Smooth muscle cell (in vitro differentiated cells): ENCODE measurements at regions not wholly inside any gene's neighbourhood (a gene's known extent, or its start where the extent isn't known, plus 50 kb on each side); places are given as distances from the start of the nearest gene placed in this dataset.

ENCODE experiments used
- DNase-seq: peaks from one replicate; lab custom pipeline; 2025; ENCODE audit not compliant: unreplicated experiment; lab: John Stamatoyannopoulos, UW
- H2AFZ ChIP-seq: fragments of 200-600 bp; sonication (generic); 2 replicates; pipeline ENCODE4 v1.6.0; 2016; ENCODE audit warnings: antibody characterized with exemption, low read depth, mild to moderate bottlenecking
- H3F3A ChIP-seq: fragments of 200-600 bp; sonication (generic); 2 replicates; pipeline ENCODE4 v1.6.0; 2017; ENCODE audit warnings: antibody characterized with exemption, low read depth
- H3K27ac ChIP-seq: fragments of 200-600 bp; sonication (generic); 2 replicates; pipeline ENCODE4 v1.5.1; 2016; ENCODE audit warnings: low read depth, mild to moderate bottlenecking
- H3K27me3 ChIP-seq: fragments of 200-600 bp; sonication (generic); 2 replicates; pipeline ENCODE4 v1.6.1; 2016; ENCODE audit warnings: low read depth, mild to moderate bottlenecking
- H3K36me3 ChIP-seq: fragments of 200-600 bp; sonication (generic); 2 replicates; pipeline ENCODE4 v1.5.1; 2016; ENCODE audit warnings: low read depth
- H3K4me1 ChIP-seq: fragments of 200-600 bp; sonication (generic); 2 replicates; pipeline ENCODE4 v1.5.1; 2016; ENCODE audit warnings: low read depth
- H3K4me2 ChIP-seq: fragments of 200-600 bp; sonication (generic); 2 replicates; pipeline ENCODE4 v1.6.0; 2016; ENCODE audit warnings: mild to moderate bottlenecking
- H3K4me3 ChIP-seq: fragments of 200-600 bp; sonication (generic); 2 replicates; pipeline ENCODE4 v1.5.1; 2016; ENCODE audit warnings: mild to moderate bottlenecking
- H3K79me2 ChIP-seq: fragments of 200-600 bp; sonication (generic); 2 replicates; pipeline ENCODE4 v1.6.0; 2016; ENCODE audit warnings: low read depth, mild to moderate bottlenecking
- H3K9ac ChIP-seq: fragments of 200-600 bp; sonication (generic); 2 replicates; pipeline ENCODE4 v1.6.0; 2016; ENCODE audit warnings: low read depth
- H3K9me3 ChIP-seq: fragments of 200-600 bp; sonication (generic); replicated peaks from 2 replicates; pipeline ENCODE4 v1.5.1; 2016; ENCODE audit warnings: low read depth
- H4K20me1 ChIP-seq: fragments of 200-600 bp; sonication (generic); 2 replicates; pipeline ENCODE4 v1.6.0; 2016; ENCODE audit warnings: low read depth
- WGBS: methylation state at CpG from one replicate; pipeline ENCODE4 v1.1.7; 2016; ENCODE audit warnings: low lambda C conversion rate; 5-methylcytosine and 5-hydroxymethylcytosine counted together
- TF ChIP-seq, protein P1 (sequence below): fragments of 200-600 bp; sonication (generic); IDR thresholded peaks from 2 replicates; pipeline ENCODE4 v1.5.1; 2017; ENCODE audit warnings: borderline replicate concordance, mild to moderate bottlenecking, antibody characterized with exemption; ENCODE audit not compliant: insufficient read depth, poor library complexity, severe bottlenecking

DNA sequence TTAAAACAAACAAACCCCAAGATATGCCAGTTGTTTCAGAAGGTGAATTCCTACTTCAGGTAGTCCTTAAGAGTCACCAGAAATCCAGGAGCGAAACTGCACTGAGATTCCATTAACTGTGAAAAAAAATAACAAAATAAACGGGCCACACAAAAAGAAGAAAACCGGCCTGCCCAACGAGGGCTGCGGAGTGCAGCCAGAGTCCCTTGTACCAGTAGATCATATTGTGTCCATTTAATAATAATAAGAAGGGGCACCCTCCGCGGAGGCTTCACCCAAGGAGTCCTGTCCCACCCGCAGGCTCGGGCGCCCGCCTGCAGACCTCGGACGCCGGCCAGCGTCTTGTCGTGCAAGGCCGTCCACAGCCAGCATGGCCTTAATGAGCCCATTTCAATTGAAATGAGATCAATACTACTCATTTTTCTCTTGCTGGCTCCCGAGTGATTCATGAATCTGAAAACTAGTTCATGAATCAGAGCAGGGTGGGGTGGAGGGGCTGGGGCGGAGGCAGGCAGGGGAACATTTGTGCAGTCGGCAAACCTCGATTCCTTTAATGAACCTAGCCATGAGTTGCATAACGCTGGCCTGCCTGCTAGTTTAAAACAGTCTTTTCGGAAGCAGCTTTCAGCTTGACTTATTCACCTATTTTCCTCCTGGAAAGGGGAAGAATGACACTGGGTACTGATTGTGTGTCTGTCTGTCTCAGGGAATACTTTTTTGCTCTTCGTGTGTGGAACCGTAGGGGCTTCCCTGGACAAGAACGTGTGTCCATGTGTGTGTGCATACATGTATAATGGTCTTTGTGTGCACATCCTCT, 113.1 kb upstream of the IRF2BP2 start:
- peak overlapping the region; percentile 23 for H3K4me3 ChIP-seq
- DNase-seq: peak; percentile 51
- peaks cover 51% of the 10 kb centered on the region for H3K4me1 ChIP-seq
- no peaks in the 10 kb centered on the region for H4K20me1 ChIP-seq
- TF ChIP-seq, protein P1, sequence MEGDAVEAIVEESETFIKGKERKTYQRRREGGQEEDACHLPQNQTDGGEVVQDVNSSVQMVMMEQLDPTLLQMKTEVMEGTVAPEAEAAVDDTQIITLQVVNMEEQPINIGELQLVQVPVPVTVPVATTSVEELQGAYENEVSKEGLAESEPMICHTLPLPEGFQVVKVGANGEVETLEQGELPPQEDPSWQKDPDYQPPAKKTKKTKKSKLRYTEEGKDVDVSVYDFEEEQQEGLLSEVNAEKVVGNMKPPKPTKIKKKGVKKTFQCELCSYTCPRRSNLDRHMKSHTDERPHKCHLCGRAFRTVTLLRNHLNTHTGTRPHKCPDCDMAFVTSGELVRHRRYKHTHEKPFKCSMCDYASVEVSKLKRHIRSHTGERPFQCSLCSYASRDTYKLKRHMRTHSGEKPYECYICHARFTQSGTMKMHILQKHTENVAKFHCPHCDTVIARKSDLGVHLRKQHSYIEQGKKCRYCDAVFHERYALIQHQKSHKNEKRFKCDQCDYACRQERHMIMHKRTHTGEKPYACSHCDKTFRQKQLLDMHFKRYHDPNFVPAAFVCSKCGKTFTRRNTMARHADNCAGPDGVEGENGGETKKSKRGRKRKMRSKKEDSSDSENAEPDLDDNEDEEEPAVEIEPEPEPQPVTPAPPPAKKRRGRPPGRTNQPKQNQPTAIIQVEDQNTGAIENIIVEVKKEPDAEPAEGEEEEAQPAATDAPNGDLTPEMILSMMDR: no peak
- no peaks in the 10 kb centered on the region for H3K9me3 ChIP-seq
- no peak overlapping the region for H2AFZ ChIP-seq
- H3K9ac ChIP-seq: peak overlapping the region; percentile 92
- H3K4me2 ChIP-seq: peak overlapping the region; percentile 70
- no peaks in the 10 kb centered on the region for H3K36me3 ChIP-seq
- H3K79me2 ChIP-seq: no peaks in the 10 kb centered on the region
- H3K27me3 ChIP-seq: no peaks in the 10 kb centered on the region
- H3K27ac ChIP-seq: peak overlapping the region; percentile 98
- peaks cover 41% of the 10 kb centered on the region for H3F3A ChIP-seq
- WGBS: 65% methylated on average over 26 of the region's 26 CpGs

DNA sequence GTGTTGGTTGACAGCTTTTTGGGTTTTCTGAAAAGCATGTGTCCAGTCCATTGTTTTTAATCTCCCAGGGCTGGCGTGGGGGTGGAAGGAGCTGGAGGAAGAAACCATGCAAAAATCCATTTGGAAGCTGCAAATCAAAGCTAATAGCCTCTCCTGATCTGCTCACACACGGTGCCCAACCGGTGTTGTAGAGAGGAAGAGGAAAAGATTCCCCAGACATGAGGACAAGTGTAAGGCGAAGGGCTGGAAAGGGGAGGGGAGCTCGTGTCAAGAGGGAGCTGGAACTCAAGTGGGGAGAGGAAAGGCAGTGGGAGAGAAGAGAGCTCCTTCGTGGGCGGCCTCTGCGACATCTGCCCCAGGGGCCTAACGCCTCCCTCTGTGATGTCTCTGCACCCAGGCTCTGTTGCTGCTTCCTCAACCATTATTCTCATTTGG, 112.3 kb upstream of the IRF2BP2 start:
- WGBS: 32% methylated on average over 9 of the region's 9 CpGs

DNA sequence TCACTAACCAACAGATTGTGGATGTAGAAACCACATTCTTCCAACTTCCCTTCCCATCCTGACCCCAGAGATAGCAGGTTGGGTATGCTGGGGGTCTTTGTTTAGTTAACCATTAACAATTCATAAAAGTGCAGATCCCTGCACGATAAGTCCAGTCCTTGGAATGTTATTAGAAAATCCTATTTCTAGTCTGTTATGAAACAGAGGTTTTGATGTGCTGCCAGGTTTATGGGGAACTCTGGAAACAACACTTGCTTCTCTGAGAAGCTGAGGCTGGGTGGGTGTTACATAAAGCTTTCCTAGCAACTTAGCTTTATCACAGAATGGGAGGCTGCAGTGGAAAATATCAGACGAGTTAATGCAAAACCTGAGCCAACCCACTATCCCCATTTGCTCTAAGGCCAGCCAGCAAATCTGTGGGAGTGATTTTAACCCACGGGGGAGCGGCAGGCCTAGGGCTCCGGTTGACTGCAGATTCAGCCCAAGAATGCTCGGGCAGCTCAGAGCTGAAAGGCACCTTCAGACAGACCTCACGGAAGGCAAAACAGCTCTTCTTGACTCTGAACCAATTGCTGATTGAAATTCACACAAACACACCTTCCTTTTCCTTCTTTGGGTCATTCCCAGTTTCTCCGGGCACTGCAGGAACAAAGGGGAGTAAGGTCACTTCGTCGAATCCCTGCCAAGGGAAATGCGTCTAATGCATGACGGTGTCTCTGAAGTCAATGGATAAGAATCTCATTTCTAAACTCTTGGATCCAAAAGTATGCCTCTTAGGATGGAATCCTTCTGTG, 111.7 kb upstream of the IRF2BP2 start:
- no peak overlapping the region for H3K4me3 ChIP-seq
- H3K36me3 ChIP-seq: no peaks in the 10 kb centered on the region
- H3K27me3 ChIP-seq: no peaks in the 10 kb centered on the region
- no peaks in the 10 kb centered on the region for H3K9me3 ChIP-seq
- H3F3A ChIP-seq: peaks cover 32% of the 10 kb centered on the region
- WGBS: 51% methylated on average over 12 of the region's 12 CpGs
- peaks cover 39% of the 10 kb centered on the region for H3K4me1 ChIP-seq
- peak overlapping the region; percentile 98 for H3K27ac ChIP-seq
- TF ChIP-seq, protein P1: no peak
- H2AFZ ChIP-seq: no peak overlapping the region
- no peak for DNase-seq
- H3K79me2 ChIP-seq: no peaks in the 10 kb centered on the region
- no peak overlapping the region for H3K9ac ChIP-seq
- H4K20me1 ChIP-seq: no peaks in the 10 kb centered on the region
- peak overlapping the region; percentile 70 for H3K4me2 ChIP-seq

More for the DNA sequence above, 112.3 kb upstream of the IRF2BP2 start:
- Histone ChIP-seq H3K4me2 (peak overlapping the region; percentile 70), H4K20me1 (no peaks in the 10 kb centered on the region), H3F3A (peaks cover 35% of the 10 kb centered on the region), H3K9ac (peak overlapping the region; percentile 66), H3K4me3 (no peak overlapping the region), H3K27me3 (no peaks in the 10 kb centered on the region), H3K36me3 (no peaks in the 10 kb centered on the region), H3K27ac (peak overlapping the region; percentile 98), H3K4me1 (peaks cover 46% of the 10 kb centered on the region), H2AFZ (no peak overlapping the region), H3K9me3 (no peaks in the 10 kb centered on the region), H3K79me2 (no peaks in the 10 kb centered on the region)
- no peak for DNase-seq
- TF ChIP-seq, protein P1: no peak
